ENCODE measurements at regions not wholly inside any gene's neighbourhood (a gene's known extent, or its start where the extent isn't known, plus 50 kb on each side); places are given as distances from the start of the nearest gene placed in this dataset.

GRCh38 chr7:42314696-42315095 is 77.7 kb upstream of the GLI3 start:
- DNase-seq (no peak), ATAC-seq (no peak)
- Histone ChIP-seq H3K27me3 (peaks cover 0 to 12% (median 0%) of the 10 kb centered on the region in 7 donors), H3K27ac (no peak overlapping the region), H3K4me3 (no peak overlapping the region), H3K36me3 (no peaks in the 10 kb centered on the region), H3K9me3 (peaks cover 0 to 22% (median 0%) of the 10 kb centered on the region in 11 donors), H3K4me1 (peaks cover 0 to 6% (median 0%) of the 10 kb centered on the region in 9 donors)
- TF ChIP-seq CTCF (IDR thresholded peaks at IDR 0.05) = no peak
- WGBS, 2 donors = 80 to 84% methylated on average over 1 of the region's 1 CpG
- intact Hi-C loops (cut with DNase I) = no loop called here

- no peaks in the 10 kb centered on the region for H3K36me3 ChIP-seq
- H3K4me3 ChIP-seq = no peak overlapping the region
- no peak for ATAC-seq
- peaks cover 0 to 22% (median 4%) of the 10 kb centered on the region in 11 donors for H3K9me3 ChIP-seq
- H3K27me3 ChIP-seq = peaks cover 0 to 4% (median 0%) of the 10 kb centered on the region in 7 donors
- no peak for TF ChIP-seq CTCF (IDR thresholded peaks at IDR 0.05)
- no peak overlapping the region for H3K27ac ChIP-seq
- intact Hi-C loops (cut with DNase I) = no loop called here
- H3K4me1 ChIP-seq = peaks cover 0 to 6% (median 0%) of the 10 kb centered on the region in 9 donors
- no peak for DNase-seq
Observed at GRCh38 chr7:42311195-42311594, 74.2 kb upstream of the GLI3 start.

GRCh38 chr7:42292991-42293521 is 56.0 kb upstream of the GLI3 start:
- no peaks in the 10 kb centered on the region for H3K9me3 ChIP-seq
- no peak overlapping the region for H3K4me3 ChIP-seq
- DNase-seq = no peak
- no peak for TF ChIP-seq CTCF (IDR thresholded peaks at IDR 0.05)
- intact Hi-C loops (cut with DNase I) = no loop called here
- WGBS, 2 donors = 79 to 82% methylated on average over 8 of the region's 8 CpGs
- peaks cover 0 to 4% (median 0%) of the 10 kb centered on the region in 7 donors for H3K27me3 ChIP-seq
- no peak overlapping the region for H3K27ac ChIP-seq
- H3K4me1 ChIP-seq = no peaks in the 10 kb centered on the region
- ATAC-seq = no peak
- no peaks in the 10 kb centered on the region for H3K36me3 ChIP-seq

GRCh38 chr7:42289473-42289872 is 52.5 kb upstream of the GLI3 start:
- WGBS, 2 donors = 90 to 95% methylated on average over 1 of the region's 1 CpG
- no peaks in the 10 kb centered on the region for H3K4me1 ChIP-seq
- DNase-seq = no peak
- intact Hi-C loops (cut with DNase I) = no loop called here
- no peaks in the 10 kb centered on the region for H3K36me3 ChIP-seq
- ATAC-seq = no peak
- no peak for TF ChIP-seq CTCF (IDR thresholded peaks at IDR 0.05)
- no peak overlapping the region for H3K4me3 ChIP-seq
- H3K27ac ChIP-seq = no peak overlapping the region
- H3K27me3 ChIP-seq = no peaks in the 10 kb centered on the region
- no peaks in the 10 kb centered on the region for H3K9me3 ChIP-seq

Data from heart right ventricle (tissue), 16 donors.